ENCODE measurements at regions not wholly inside any gene's neighbourhood (a gene's known extent, or its start where the extent isn't known, plus 50 kb on each side); places are given as distances from the start of the nearest gene placed in this dataset.

- TF ChIP-seq POLR2AphosphoS5 (IDR thresholded peaks at IDR 0.05; ENCODE audit: low read depth) (no peak), GABPA (IDR thresholded peaks at IDR 0.05; ENCODE audit: low read depth) (no peak)
These were observed 270.0 kb downstream of the CYP26B1 start for GRCh38 chr2:71877636-71878035.

Measured in HL-60 (cell line).